Body of pancreas (tissue), 4 donors: ENCODE measurements at regions not wholly inside any gene's neighbourhood (a gene's known extent, or its start where the extent isn't known, plus 50 kb on each side); places are given as distances from the start of the nearest gene placed in this dataset.

ENCODE experiments used
- ATAC-seq: fragments of 150-250 bp; one replicate; pipeline ENCODE4 v1.9.1; 2016
- DNase-seq, 4 donors: peaks; one replicate each; pipeline ENCODE4 v3.0.0-alpha.2; 2019
- H3K27ac ChIP-seq, 4 donors: fragments of 200-600 bp; sonication (generic); 1 replicate in 3 of 4; 2 replicates in 1 of 4; pipeline versions ENCODE4 v1.5.1 to v1.6.1; 2016 to 2019; ENCODE audit warnings: mild to moderate bottlenecking in 1 of 4, mixed read lengths in 1 of 4, moderate library complexity in 1 of 4
- H3K27me3 ChIP-seq, 2 donors: fragments of 200-600 bp; sonication (generic); one replicate each; pipeline ENCODE4 v1.6.0; 2016; ENCODE audit warnings: mild to moderate bottlenecking in 1 of 2
- H3K36me3 ChIP-seq, 2 donors: fragments of 200-600 bp; sonication (generic); replicated peaks in 1 of 2; 2 replicates each; pipeline ENCODE4 v1.5.1; 2016; ENCODE audit warnings: low read depth in 2 of 2; ENCODE audit not compliant: insufficient read depth in 1 of 2
- H3K4me1 ChIP-seq: fragments of 200-600 bp; sonication (generic); one replicate; pipeline ENCODE4 v1.6.0; 2016
- H3K4me3 ChIP-seq, 2 donors: fragments of 200-600 bp; sonication (generic); 1 replicate in 1 of 2; 2 replicates in 1 of 2; pipeline ENCODE4 v1.5.1; 2016 to 2019
- H3K9me3 ChIP-seq, 3 donors: fragments of 200-600 bp; sonication (generic); 1 replicate in 2 of 3; 2 replicates in 1 of 3; pipeline ENCODE4 v1.5.1; 2016
- POLR2A ChIP-seq, 3 donors: fragments of 450-650 bp; IDR thresholded peaks; one replicate each; pipeline ENCODE4 v1.6.1; 2016; ENCODE audit warnings: antibody characterized with exemption in 3 of 3, mild to moderate bottlenecking in 2 of 3
- whole genome bisulfite sequencing, 2 donors: methylation state at CpG; one replicate each; pipeline ENCODE4 v1.1.5; 2017; 5-methylcytosine and 5-hydroxymethylcytosine counted together
- intact Hi-C: fragments of 100-400 bp; cut with DNase I; formaldehyde crosslinking; loops from one replicate; pipeline ENCODE4 v1.15.1; 2023
- TF ChIP-seq, protein P1 (sequence below), 7 experiments: fragments of 450-650 bp in 4 of 7; fragments of 200-600 bp in 3 of 7; sonication (generic) in 3 of 7; IDR thresholded peaks; one replicate each; pipeline ENCODE4 v1.5.1; 2016 to 2019; ENCODE audit warnings: antibody characterized with exemption in 7 of 7

DNA sequence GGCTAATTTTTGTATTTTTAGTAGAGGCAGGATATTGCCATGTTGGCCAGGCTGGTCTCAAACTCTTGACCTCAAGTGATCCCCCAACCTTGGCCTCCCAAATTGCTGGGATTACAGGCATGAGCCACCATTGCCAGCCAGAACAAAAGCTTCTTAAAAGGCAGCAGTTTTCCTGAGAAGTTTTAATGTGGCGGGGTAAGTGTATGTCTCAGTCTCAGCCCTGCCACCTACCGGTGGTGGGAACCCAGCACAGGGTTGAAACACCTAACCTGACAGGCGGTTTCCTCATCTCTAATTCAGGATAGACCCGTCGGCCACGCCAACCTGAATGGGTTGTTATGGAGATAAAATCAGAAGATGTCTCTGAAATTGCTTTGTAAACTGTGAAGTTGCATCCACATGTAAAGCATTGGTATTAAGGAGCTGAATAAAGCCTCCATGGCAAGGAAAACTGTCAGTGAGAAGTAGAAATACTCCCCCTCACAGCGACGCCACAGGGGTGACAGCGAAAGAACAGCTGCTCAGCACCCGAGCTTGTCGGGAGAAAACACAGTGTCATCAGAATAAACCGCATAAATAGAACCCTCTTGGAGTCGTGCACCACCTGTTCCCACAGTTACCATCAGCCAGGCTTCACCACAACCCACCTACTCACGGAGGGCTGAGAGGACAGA lies 165.9 kb upstream of the NCAM1 start:
- peak in 3 of 4 donors; percentile 31 to 62 (median 35) for DNase-seq
- intact Hi-C loops, result no loop called here
- H3K4me1 ChIP-seq, result no peaks in the 10 kb centered on the region
- TF ChIP-seq, protein P1, sequence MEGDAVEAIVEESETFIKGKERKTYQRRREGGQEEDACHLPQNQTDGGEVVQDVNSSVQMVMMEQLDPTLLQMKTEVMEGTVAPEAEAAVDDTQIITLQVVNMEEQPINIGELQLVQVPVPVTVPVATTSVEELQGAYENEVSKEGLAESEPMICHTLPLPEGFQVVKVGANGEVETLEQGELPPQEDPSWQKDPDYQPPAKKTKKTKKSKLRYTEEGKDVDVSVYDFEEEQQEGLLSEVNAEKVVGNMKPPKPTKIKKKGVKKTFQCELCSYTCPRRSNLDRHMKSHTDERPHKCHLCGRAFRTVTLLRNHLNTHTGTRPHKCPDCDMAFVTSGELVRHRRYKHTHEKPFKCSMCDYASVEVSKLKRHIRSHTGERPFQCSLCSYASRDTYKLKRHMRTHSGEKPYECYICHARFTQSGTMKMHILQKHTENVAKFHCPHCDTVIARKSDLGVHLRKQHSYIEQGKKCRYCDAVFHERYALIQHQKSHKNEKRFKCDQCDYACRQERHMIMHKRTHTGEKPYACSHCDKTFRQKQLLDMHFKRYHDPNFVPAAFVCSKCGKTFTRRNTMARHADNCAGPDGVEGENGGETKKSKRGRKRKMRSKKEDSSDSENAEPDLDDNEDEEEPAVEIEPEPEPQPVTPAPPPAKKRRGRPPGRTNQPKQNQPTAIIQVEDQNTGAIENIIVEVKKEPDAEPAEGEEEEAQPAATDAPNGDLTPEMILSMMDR (IDR thresholded peaks at IDR 0.05), result peak; percentile 17 to 55 (median 30)
- no peak for TF ChIP-seq POLR2A (IDR thresholded peaks at IDR 0.05)
- H3K27me3 ChIP-seq, result no peaks in the 10 kb centered on the region
- H3K9me3 ChIP-seq, result no peaks in the 10 kb centered on the region
- H3K4me3 ChIP-seq, result no peak overlapping the region
- H3K36me3 ChIP-seq, result no peaks in the 10 kb centered on the region
- WGBS, 2 donors, result 65 to 66% methylated on average over 14 of the region's 14 CpGs
- no peak overlapping the region for H3K27ac ChIP-seq
- no peak for ATAC-seq

DNA sequence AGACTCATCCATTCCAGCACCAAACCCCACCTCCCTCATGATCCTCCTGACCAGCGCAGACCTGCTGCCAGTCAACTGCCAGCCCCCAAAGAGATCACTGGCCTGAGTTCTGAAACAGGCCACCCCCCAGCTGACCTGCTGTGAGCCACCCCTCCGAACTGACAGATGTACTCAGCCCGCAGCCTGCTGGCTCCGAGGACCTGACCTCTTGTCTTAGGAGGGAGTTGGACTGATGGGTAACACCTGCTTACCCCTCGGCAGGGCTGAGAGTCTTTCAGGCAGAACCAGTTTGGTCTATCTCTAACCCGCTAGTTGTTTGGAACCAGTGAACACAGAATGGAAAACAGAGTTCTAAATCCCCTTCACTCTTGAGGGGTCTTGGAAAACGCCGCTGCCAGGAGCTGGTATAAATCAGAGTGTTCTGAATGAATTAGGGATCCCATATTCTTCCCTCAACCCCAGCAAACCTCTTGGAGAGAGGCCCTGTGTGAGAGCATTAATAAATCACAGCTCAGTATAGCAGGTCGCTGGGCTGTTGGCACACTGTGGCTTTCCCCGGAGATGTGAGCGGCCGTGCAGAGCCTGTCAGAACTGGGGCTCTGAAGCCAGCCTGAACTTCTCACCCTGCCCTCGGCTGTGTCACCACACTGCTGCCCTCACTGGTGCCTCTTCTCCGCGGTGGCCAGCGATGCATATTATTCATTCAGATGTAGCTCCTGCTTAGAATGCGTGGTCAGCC lies 165.1 kb upstream of the NCAM1 start:
- H3K4me1 ChIP-seq, result no peaks in the 10 kb centered on the region
- H3K36me3 ChIP-seq, result no peaks in the 10 kb centered on the region
- intact Hi-C loops, result no loop called here
- H3K27ac ChIP-seq, result peak overlapping the region in 1 of 4 donors; percentile 46
- ATAC-seq (peak; percentile 45), DNase-seq (peak in 1 of 4 donors; percentile 40)
- 42 to 48% methylated on average over 9 to 17 of the region's 17 CpGs for WGBS, 2 donors
- no peak overlapping the region for H3K4me3 ChIP-seq
- TF ChIP-seq, protein P1 (IDR thresholded peaks at IDR 0.05), result no peak
- TF ChIP-seq POLR2A (IDR thresholded peaks at IDR 0.05), result no peak
- H3K9me3 ChIP-seq, result no peaks in the 10 kb centered on the region
- no peaks in the 10 kb centered on the region for H3K27me3 ChIP-seq

DNA sequence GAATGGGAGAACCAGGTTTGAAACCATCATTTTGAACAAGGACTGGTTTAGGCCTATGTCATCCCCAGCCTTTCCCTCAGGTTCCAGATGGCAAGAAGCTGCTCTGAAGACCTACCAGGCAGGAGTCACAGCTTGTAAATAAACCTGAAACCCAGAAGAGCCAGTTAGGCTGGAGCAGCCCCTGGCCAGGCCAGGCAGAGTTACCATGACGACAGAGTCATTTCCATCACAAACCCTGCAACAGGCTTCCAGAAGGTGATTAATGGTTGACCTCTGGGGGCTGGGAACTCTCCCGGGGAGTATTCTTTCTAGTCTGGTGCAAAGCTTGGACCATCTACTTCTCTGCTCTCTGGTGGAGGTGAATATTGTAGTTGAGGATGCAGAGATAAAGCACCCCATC lies 164.1 kb upstream of the NCAM1 start:
- intact Hi-C loops, result no loop called here
- Histone ChIP-seq H3K27ac (no peak overlapping the region), H3K4me3 (no peak overlapping the region), H3K4me1 (no peaks in the 10 kb centered on the region), H3K9me3 (no peaks in the 10 kb centered on the region), H3K27me3 (no peaks in the 10 kb centered on the region), H3K36me3 (no peaks in the 10 kb centered on the region)
- no peak for TF ChIP-seq POLR2A (IDR thresholded peaks at IDR 0.05)
- TF ChIP-seq, protein P1 (IDR thresholded peaks at IDR 0.05), result no peak
- peak in 2 of 4 donors; percentile 20 to 31 for DNase-seq
- ATAC-seq, result no peak
- 17 to 19% methylated on average over 2 of the region's 2 CpGs for WGBS, 2 donors

DNA sequence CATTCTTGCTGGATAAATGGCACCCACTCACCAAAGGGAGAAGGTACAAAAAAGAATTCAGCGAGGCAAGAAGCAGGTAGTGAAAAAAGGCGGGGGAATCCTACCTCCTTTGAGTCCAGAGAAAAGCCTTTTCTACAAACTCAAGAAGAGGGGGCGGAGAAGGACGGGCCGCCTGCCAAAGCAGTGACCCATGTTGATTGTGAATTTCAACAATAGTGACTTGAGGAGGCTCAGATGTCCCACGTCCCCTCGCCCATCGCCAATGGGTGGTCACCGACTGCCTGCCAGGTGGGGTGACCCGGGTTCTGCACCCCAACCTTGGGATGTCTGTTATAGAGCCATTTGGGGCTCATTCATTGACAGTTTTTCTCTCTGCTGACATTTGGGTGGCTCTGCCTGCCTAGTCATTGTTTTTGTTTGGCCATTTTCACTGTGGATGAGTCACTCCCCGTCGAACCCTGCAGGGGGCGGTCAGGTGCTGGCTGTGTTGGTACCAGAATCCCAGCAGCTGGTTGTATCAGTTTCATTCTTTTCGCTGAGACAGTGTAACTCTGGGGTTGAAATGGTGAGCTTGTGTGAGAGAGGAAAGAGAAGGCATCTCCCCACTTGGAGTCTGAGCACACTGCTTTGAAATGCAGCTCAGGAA lies 163.4 kb upstream of the NCAM1 start:
- Histone ChIP-seq H3K27me3 (no peaks in the 10 kb centered on the region), H3K27ac (no peak overlapping the region), H3K9me3 (no peaks in the 10 kb centered on the region), H3K36me3 (no peaks in the 10 kb centered on the region), H3K4me1 (no peaks in the 10 kb centered on the region), H3K4me3 (no peak overlapping the region)
- intact Hi-C loops, result no loop called here
- no peak for ATAC-seq
- TF ChIP-seq, protein P1 (IDR thresholded peaks at IDR 0.05), result peak in 5 of 7 experiments; percentile 13 to 40 (median 32)
- no peak for TF ChIP-seq POLR2A (IDR thresholded peaks at IDR 0.05)
- WGBS, 2 donors, result 61 to 69% methylated on average over 11 to 14 of the region's 14 CpGs
- DNase-seq, result peak in 1 of 4 donors; percentile 35
